ENCODE measurements at regions not wholly inside any gene's neighbourhood (a gene's known extent, or its start where the extent isn't known, plus 50 kb on each side); places are given as distances from the start of the nearest gene placed in this dataset.

- DNase-seq (ENCODE audit: low spot score): no peak
Measured at GRCh38 chr13:91167706-91168385, 179.6 kb upstream of the MIR17HG start.

- DNase-seq (ENCODE audit: low spot score): no peak
Measured at GRCh38 chr13:91168386-91168711, 179.1 kb upstream of the MIR17HG start.

DNA sequence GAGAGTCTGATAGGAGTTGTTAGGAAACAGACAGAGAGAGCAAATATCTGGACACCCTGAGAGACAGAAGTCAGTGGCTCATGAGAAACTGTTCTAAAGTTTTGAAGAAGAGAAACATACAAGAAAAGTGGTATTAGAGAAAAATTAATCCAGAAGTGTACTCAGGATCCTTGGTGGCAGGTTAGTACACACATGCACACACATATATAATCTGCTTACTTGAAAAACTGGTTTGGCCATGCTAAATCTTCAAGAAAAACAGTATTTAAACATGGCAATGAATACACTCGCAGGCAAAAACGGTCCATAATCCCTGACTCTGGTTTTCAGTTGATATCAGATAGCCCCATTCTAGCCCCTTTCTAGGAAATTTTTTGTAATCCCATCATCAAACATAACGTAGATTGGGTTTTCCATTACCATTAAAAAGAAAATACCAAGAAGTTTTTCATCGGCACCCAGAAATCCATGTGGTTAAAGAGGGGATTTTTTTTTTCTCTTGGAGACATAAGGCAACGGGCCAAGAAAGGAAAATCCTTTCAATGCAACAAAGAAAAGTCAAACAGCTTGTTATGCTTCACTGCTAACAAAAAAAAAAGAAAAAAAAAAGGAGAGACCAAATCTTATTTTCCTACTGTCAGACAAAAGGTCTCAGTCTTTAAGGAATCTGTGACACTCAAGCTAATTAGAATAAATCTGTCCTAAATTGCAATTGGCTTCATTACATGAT is 178.0 kb upstream of the MIR17HG start:
- no peak for DNase-seq (ENCODE audit: low spot score)

DNA sequence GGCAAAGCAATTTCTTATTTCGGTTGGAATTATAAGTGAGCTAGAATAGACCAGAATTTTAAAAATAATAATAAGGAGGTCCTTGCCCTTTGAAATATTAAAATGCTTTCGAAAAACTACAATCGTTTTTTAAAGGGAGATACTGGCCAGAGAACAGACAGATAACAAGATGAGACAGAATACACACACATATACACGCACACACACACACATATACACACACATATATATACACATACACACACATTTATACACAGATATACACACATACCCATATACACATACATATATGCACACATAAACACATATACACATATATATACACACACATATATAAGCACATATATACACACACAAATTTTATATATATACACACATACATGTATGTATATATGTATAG is 175.3 kb upstream of the MIR17HG start:
- no peak for DNase-seq (ENCODE audit: low spot score)

GRCh38 chr13:91174886-91175501 is 172.5 kb upstream of the MIR17HG start:
- no peak for DNase-seq (ENCODE audit: low spot score)

GRCh38 chr13:91178099-91178498 is 169.4 kb upstream of the MIR17HG start:
- no peak for DNase-seq (ENCODE audit: low spot score)

- no peak for DNase-seq (ENCODE audit: low spot score)
Measured at GRCh38 chr13:91181892-91182291, 165.6 kb upstream of the MIR17HG start.

- DNase-seq (ENCODE audit: low spot score): no peak
Measured at GRCh38 chr13:91184244-91184926, 163.1 kb upstream of the MIR17HG start.

DNA sequence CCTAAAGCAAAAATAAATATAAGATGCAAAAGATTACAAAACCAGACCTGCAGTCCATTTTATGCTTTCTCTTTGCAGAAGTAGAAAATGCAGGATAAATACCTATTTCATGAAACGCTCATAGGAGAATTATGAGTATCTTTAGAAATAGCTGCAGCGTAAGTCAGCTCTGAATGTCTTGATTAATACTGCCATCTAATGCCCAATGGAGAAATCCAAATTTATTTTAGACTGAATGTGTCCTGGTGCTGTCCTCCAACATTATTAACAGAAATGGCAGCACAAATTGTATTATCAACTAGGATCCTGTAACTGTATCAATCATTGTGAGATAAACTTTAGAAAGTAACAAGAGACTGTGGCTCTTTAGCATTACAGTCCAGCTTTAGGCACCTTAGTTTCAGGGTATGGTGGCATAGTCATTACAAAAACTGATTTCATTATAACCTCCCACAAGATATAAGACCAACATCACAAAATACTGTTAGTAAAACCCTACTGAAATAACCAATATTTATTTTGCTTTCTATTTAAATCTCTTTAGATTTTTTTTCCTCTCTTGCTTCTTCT is 162.1 kb upstream of the MIR17HG start:
- DNase-seq (ENCODE audit: low spot score): no peak

DNA sequence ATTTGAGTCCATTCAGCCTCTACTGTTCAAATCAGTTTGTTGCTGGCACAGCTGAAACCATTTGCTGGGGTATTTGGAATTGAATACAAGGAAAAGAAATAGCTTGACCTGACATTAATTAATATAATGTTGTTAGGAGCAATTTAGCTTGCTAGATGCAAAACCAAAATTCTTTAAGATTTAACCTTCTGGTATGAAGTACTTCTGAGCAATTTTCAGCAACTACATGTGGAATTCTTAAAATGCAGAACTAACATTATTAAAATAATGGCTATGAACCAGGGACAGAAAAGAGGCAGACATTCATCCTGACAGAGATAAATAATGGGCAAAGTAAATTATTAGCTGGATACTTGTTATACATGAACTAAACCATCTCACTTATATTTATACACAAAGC is 160.0 kb upstream of the MIR17HG start:
- no peak for DNase-seq (ENCODE audit: low spot score)

DNA sequence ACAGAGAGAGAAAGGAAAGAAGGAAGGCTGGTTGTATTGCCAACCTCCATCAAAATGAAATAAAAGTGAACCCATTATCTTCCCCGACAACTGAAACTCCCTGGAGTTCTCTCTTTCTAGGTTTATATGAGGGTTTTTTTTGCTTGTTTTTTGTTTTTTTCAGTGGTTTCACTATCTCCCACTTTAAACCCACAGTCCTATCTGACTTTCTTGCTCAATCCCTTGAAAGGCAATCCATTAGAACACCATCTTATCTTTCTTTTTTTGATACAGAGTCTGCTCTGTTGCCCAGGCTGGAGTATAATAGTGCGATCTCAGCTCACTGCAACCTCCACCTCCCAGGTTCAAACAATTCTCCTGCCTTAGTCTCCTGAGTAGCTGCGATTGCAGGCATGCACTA is 158.0 kb upstream of the MIR17HG start:
- DNase-seq (ENCODE audit: low spot score): no peak

- DNase-seq (ENCODE audit: low spot score): no peak
Measured at GRCh38 chr13:91193358-91193757, 154.1 kb upstream of the MIR17HG start.

DNA sequence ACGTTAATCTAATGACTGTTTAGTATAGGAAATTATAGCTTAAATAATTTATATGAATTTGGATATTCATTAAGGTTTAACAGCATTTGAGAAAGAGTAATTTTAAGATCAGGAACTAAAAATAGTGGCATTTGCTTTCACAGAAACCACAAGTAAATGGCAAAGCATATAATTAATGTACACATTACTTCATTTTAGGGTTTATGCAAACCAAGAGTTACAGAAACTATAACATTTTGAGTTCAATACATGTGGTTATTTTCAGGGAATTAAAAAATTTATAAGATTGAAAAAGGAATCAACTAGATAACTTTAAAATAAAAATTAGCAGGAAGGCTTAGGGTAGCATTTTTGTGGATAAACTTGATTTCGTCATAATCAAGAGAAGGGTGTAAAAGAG is 151.7 kb upstream of the MIR17HG start:
- no peak for DNase-seq (ENCODE audit: low spot score)

- no peak for DNase-seq (ENCODE audit: low spot score)
Measured at GRCh38 chr13:91196958-91197357, 150.5 kb upstream of the MIR17HG start.

- no peak for DNase-seq (ENCODE audit: low spot score)
Measured at GRCh38 chr13:91199866-91200265, 147.6 kb upstream of the MIR17HG start.

- DNase-seq (ENCODE audit: low spot score): no peak
Measured at GRCh38 chr13:91200486-91200885, 147.0 kb upstream of the MIR17HG start.

- no peak for DNase-seq (ENCODE audit: low spot score)
Measured at GRCh38 chr13:91203430-91203829, 144.1 kb upstream of the MIR17HG start.

DNA sequence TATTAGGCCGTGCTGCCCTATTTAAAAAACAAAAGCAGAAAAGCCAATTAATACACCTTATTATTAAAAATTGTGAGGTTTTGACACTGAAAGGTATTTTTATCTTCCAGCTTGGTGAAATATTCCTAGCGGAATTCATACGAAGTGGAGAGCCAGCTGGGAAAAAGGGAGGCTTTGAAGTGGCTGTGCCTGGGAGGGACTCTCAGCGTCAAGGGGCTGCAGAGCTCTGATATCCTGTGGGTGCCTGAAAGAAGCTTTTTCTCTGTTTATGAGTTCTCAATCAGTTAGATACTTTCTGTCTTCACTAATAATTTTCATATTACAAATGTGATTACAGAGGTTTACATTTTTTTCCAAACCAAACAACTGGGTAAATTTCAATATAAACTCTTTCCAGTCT is 140.2 kb upstream of the MIR17HG start:
- DNase-seq (ENCODE audit: low spot score): no peak

GRCh38 chr13:91211510-91211909 is 136.0 kb upstream of the MIR17HG start:
- DNase-seq (ENCODE audit: low spot score): no peak

DNA sequence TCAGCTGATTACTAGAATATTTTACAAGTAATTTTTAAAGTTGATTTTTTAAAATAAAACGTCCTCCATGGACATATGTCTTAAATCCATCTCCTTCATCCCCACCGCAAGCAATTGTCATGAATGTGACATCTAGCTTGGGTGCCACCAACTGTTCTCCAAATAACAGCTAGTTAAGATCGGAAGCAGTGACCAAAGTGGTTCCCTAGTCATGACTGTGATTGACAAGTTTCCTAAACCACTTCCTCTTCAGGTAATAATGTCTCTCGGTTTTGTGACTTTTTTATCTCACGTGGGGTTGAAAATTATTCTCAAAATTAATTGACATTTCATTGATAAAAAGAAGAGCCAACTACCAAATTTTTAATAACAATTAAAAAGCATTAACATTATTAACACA is 135.3 kb upstream of the MIR17HG start:
- DNase-seq (ENCODE audit: low spot score): no peak

GRCh38 chr13:91214031-91214430 is 133.5 kb upstream of the MIR17HG start:
- DNase-seq (ENCODE audit: low spot score): no peak

DNA sequence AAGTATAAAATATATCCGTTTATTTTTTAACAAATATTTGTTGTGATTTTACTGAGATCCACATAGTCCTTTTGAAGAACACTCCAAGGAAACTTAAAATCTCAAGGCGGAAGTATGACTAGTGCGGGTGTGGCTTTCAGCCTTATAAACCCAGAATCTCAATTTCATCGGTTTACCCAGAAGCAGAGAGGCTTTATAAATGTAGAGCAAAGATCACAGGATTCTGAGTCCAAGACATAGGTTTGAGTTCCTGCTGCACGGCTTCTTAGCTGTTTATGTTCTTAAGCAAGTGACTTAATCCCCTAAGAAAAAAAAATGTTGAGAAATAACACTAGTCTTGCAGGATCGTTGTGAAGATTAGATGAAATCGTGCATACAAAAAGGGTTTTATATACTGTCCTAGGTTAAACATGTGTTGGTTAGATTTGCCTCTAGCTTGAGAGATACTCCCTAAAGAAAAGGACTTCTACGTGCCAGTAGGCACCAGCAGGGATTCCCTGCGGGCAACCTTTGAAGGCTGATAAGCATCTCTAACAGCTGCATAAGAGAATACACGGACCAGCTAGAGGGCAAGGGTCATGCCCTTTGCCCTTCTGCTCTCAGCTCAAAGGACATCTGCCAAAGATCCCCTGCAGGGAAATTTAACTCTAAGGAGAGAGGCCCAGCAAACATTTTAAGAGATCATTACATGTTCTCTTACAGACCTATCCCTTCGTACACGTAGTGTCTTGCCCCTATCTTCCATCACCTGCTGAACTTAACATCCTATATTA is 130.4 kb upstream of the MIR17HG start:
- DNase-seq (ENCODE audit: low spot score): no peak

Data from activated CD4-positive, alpha-beta T cell treated with anti-CD3 and anti-CD28 coated beads, Interleukin-2, Interleukin-4, amounts not matched to agents 100 ng/mL and 50 ng/mL, durations not matched to agents 16 hours and 8 hours (primary cell).